ENCODE measurements at regions not wholly inside any gene's neighbourhood (a gene's known extent, or its start where the extent isn't known, plus 50 kb on each side); places are given as distances from the start of the nearest gene placed in this dataset.
A peak's percentile ranks its signal among the peaks of the same experiment; 100 is the strongest.

DNA sequence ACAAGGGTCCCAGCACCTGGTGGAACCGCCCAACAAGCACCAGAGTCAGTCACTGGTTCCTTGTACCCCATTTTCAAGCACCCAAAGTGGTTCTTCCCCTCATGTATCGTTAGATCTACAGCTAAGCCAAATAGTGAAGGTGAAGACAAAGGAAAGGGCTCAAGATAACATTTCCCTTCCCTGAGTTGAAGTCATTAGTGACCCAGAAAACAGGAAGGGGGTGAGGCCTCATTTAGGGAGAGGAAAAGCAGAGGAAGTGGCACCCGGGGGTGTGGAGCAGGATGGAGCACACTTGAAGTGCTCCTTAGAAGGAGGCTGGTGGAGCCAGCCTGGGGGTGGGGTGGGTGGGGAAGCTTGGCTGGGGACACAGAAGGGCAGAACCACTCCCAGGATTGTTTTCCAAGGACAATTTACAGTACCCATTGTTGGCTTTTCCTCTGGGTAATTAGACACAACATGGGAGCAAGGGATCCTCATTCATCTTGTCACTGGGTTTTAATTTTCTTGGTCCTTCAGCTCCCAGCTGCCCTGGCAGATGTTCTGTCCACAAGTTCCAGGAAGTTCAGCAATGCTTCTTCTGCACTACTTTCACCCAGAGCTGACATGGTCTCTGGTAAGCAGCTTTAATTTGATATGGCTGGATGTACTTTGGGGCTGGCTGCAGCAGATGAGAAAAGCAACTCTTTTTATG is 73.3 kb upstream of the CD93 start:
- DNase-seq, result no peak
- no peak for TF ChIP-seq CEBPB (IDR thresholded peaks at IDR 0.05; ENCODE audit: low read depth, low read length)
- no peak for TF ChIP-seq RCOR1 (IDR thresholded peaks at IDR 0.05; ENCODE audit: insufficient replicate concordance, low read length)
- TF ChIP-seq ELK1 (IDR thresholded peaks at IDR 0.05; ENCODE audit: borderline replicate concordance, low read depth, low read length), result no peak
- TF ChIP-seq MAZ (IDR thresholded peaks at IDR 0.05; ENCODE audit: borderline replicate concordance, low read depth, low read length), result no peak
- TF ChIP-seq BHLHE40 (IDR thresholded peaks at IDR 0.05; ENCODE audit: low read depth, low read length), result no peak
- no peak for TF ChIP-seq FOS (IDR thresholded peaks at IDR 0.05; ENCODE audit: low read depth, low read length)
- TF ChIP-seq POLR2A (IDR thresholded peaks at IDR 0.05; ENCODE audit: low read depth, low read length), result no peak
- TF ChIP-seq CHD1 (IDR thresholded peaks at IDR 0.05; ENCODE audit: low read depth, low read length), result no peak
- TF ChIP-seq NFE2L2 (IDR thresholded peaks at IDR 0.05; ENCODE audit: low read depth, low read length), result no peak
- no peak for TF ChIP-seq MAFK (IDR thresholded peaks at IDR 0.05; ENCODE audit: low read depth, low read length)
- H3K56ac ChIP-seq (ENCODE audit: extremely low read depth, insufficient read depth, low read length), result no peak overlapping the region
- BruUV-seq (replicated peaks), result no TSS peak
- H3K9ac ChIP-seq (ENCODE audit: low read depth, low read length), result no peak overlapping the region
- ChIA-PET POLR2A (ENCODE audit: unreplicated experiment) (no interaction called here), CTCF (no interaction called here)
- no peak overlapping the region for H3K27ac ChIP-seq (ENCODE audit: insufficient read depth, low read length)
- H3K23ac ChIP-seq (ENCODE audit: low read depth, low read length), result no peak overlapping the region
- intact Hi-C loops (cut with micrococcal nuclease), result no loop called here
- WGBS, 2 experiments (ENCODE audit: extremely low coverage in 2 of 2, insufficient read length in 1 of 2), result no CpG with 5 or more reads among the region's 3 CpGs
- H3K79me1 ChIP-seq (ENCODE audit: low read depth in 1 of 2, low read length in 2 of 2), result no peaks in the 10 kb centered on the region
- no peak overlapping the region for H2BK15ac ChIP-seq (ENCODE audit: low read depth, low read length)
- peaks cover 9% of the 10 kb centered on the region for H3K9me1 ChIP-seq (ENCODE audit: insufficient read depth, low read length)
- no peak overlapping the region for H2AK9ac ChIP-seq (replicated peaks; ENCODE audit: low read depth, low read length, poor library complexity)
- H3K4ac ChIP-seq (ENCODE audit: low read depth, low read length), result peak overlapping the region; percentile 52; the same call in 1 of the 2 replicates
- in situ Hi-C loops (cut with MboI; ENCODE audit: low sequenced_read_pairs), result no loop called here
- H4K20me1 ChIP-seq (ENCODE audit: insufficient read depth, low read length), result no peaks in the 10 kb centered on the region
- peak overlapping the region; percentile 11 for H2AFZ ChIP-seq (replicated peaks; ENCODE audit: low read length, poor library complexity)
- H3K18ac ChIP-seq (ENCODE audit: low read depth, low read length), result no peak overlapping the region
- no peak overlapping the region for H2BK120ac ChIP-seq (ENCODE audit: low read depth, low read length)
- no peak overlapping the region for H2AK5ac ChIP-seq (ENCODE audit: low read depth, low read length)
- H4K91ac ChIP-seq (ENCODE audit: insufficient read depth, low read depth, low read length), result no peak overlapping the region
- no peaks in the 10 kb centered on the region for H3K36me3 ChIP-seq (ENCODE audit: control insufficient read depth, insufficient read depth, low read length)
- peaks cover 14% of the 10 kb centered on the region for H3K4me1 ChIP-seq (ENCODE audit: control insufficient read depth, insufficient read depth, low read length)
- H2BK20ac ChIP-seq (ENCODE audit: low read depth, low read length), result no peak overlapping the region
- no peak overlapping the region for H2BK5ac ChIP-seq (ENCODE audit: low read depth, low read length, poor library complexity, severe bottlenecking)
- H3K4me3 ChIP-seq (ENCODE audit: insufficient read depth, low read depth, low read length), result no peak overlapping the region
- no peaks in the 10 kb centered on the region for H3K9me3 ChIP-seq (ENCODE audit: control insufficient read depth, insufficient read depth, low read length)
- 0 out of 2 replicates have a peak overlapping the region, but pooled peaks have one; percentile 58 for H3K14ac ChIP-seq (replicated peaks; ENCODE audit: low read depth, low read length)
- ATAC-seq (ENCODE audit: low read depth), result no peak
- H4K8ac ChIP-seq (ENCODE audit: low read depth in 2 of 2, low read length in 2 of 2), result no peak overlapping the region
- dilution Hi-C loops (cut with HindIII; ENCODE audit: low sequenced_read_pairs, unreplicated experiment), result no loop called here
- no peak overlapping the region for H3K4me2 ChIP-seq (ENCODE audit: low read depth, low read length)
- H4K5ac ChIP-seq (ENCODE audit: low read depth, low read length), result no peak overlapping the region
- H3K27me3 ChIP-seq (ENCODE audit: control insufficient read depth, insufficient read depth, low read length), result no peaks in the 10 kb centered on the region
